GM23338 (cell line): ENCODE measurements at regions not wholly inside any gene's neighbourhood (a gene's known extent, or its start where the extent isn't known, plus 50 kb on each side); places are given as distances from the start of the nearest gene placed in this dataset.

Experiments
- ATAC-seq: fragments of 200-7000 bp; cut with Tn5 transposase; 3 replicates; pipeline ENCODE4 v1.9.1; 2020
- DNase-seq: peaks from one replicate; pipeline ENCODE4 v3.0.0-alpha.2; 2015; ENCODE audit warnings: low spot score
- H2AFZ ChIP-seq: fragments of 200-600 bp; sonication (generic); 2 replicates; pipeline ENCODE4 v1.8.0; 2016; ENCODE audit warnings: antibody characterized with exemption, mild to moderate bottlenecking, moderate library complexity
- H3F3A ChIP-seq: fragments of 200-600 bp; sonication (generic); replicated peaks from 2 replicates; pipeline ENCODE4 v1.8.0; 2017; ENCODE audit warnings: antibody characterized with exemption, mixed run types, low read depth
- H3K27ac ChIP-seq: fragments of 200-600 bp; sonication (generic); 2 replicates; pipeline ENCODE4 v1.6.1; 2016; ENCODE audit warnings: low read depth
- H3K27me3 ChIP-seq: fragments of 200-600 bp; sonication (generic); 2 replicates; pipeline ENCODE4 v1.8.0; 2016; ENCODE audit warnings: mild to moderate bottlenecking, mixed run types, moderate library complexity; ENCODE audit not compliant: insufficient read depth
- H3K36me3 ChIP-seq: fragments of 200-600 bp; sonication (generic); 2 replicates; pipeline ENCODE4 v1.8.0; 2016; ENCODE audit warnings: mild to moderate bottlenecking; ENCODE audit not compliant: insufficient read depth
- H3K4me1 ChIP-seq: fragments of 200-600 bp; sonication (generic); 2 replicates; pipeline ENCODE4 v1.8.0; 2016; ENCODE audit warnings: mild to moderate bottlenecking, moderate library complexity; ENCODE audit not compliant: insufficient read depth
- H3K4me2 ChIP-seq: fragments of 200-600 bp; sonication (generic); 2 replicates; pipeline ENCODE4 v1.7.1; 2017; ENCODE audit warnings: mixed run types
- H3K4me3 ChIP-seq: fragments of 200-600 bp; sonication (generic); 2 replicates; pipeline ENCODE4 v1.6.1; 2016; ENCODE audit warnings: mixed run types
- H3K79me2 ChIP-seq: fragments of 200-600 bp; sonication (generic); replicated peaks from 2 replicates; pipeline ENCODE4 v1.8.0; 2017; ENCODE audit warnings: mild to moderate bottlenecking; ENCODE audit not compliant: insufficient read depth
- H3K9me2 ChIP-seq: fragments of 200-600 bp; sonication (generic); 2 replicates; pipeline ENCODE4 v1.8.0; 2017; ENCODE audit not compliant: insufficient read depth
- H4K20me1 ChIP-seq: fragments of 200-600 bp; sonication (generic); replicated peaks from 2 replicates; pipeline ENCODE4 v1.8.0; 2017; ENCODE audit warnings: mild to moderate bottlenecking; ENCODE audit not compliant: insufficient read depth
- H3K27ac Mint-ChIP-seq: 2 replicates; pipeline ENCODE4 v1.8.0; 2020; ENCODE audit warnings: inconsistent platforms, mild to moderate bottlenecking, moderate library complexity, mixed read lengths
- H3K27me3 Mint-ChIP-seq: 3 replicates; pipeline ENCODE4 v1.8.0; 2022; ENCODE audit warnings: low read depth, mild to moderate bottlenecking, moderate library complexity, mixed read lengths, inconsistent platforms; ENCODE audit not compliant: insufficient read depth, poor library complexity
- H3K36me3 Mint-ChIP-seq: 3 replicates; pipeline ENCODE4 v1.8.0; 2021; ENCODE audit warnings: low read depth, mild to moderate bottlenecking, inconsistent platforms, moderate library complexity, mixed read lengths
- H3K4me1 Mint-ChIP-seq: 3 replicates; pipeline ENCODE4 v1.8.0; 2020; ENCODE audit warnings: mild to moderate bottlenecking, inconsistent platforms, mixed read lengths
- H3K4me3 Mint-ChIP-seq: 3 replicates; pipeline ENCODE4 v1.8.0; 2021; ENCODE audit warnings: moderate library complexity, mild to moderate bottlenecking, inconsistent platforms, mixed read lengths
- H3K9me3 Mint-ChIP-seq: 3 replicates; pipeline ENCODE4 v1.8.0; 2020; ENCODE audit warnings: moderate library complexity, mild to moderate bottlenecking, inconsistent platforms, mixed read lengths
- CREB1 ChIP-seq: fragments of 250-450 bp; sonication (Bioruptor Pico); IDR thresholded peaks from 2 replicates; pipeline ENCODE4 v1.5.0; 2020; ENCODE audit warnings: low read depth, mild to moderate bottlenecking, moderate library complexity
- EZH2 ChIP-seq: fragments of 200-600 bp; sonication (generic); IDR thresholded peaks from one replicate; pipeline ENCODE4 v1.8.0; 2017; ENCODE audit warnings: antibody characterized with exemption, mild to moderate bottlenecking, low read depth; ENCODE audit not compliant: unreplicated experiment
- EZH2phosphoT487 ChIP-seq: fragments of 200-600 bp; sonication (generic); IDR thresholded peaks from one replicate; pipeline ENCODE4 v1.8.1; 2018; ENCODE audit warnings: antibody characterized with exemption; ENCODE audit not compliant: unreplicated experiment
- JUNB ChIP-seq: IDR thresholded peaks from one replicate; pipeline ENCODE4 v1.6.1; 2016; ENCODE audit warnings: antibody characterized with exemption; ENCODE audit not compliant: unreplicated experiment
- NANOG ChIP-seq: IDR thresholded peaks from 2 replicates; pipeline ENCODE4 v1.6.1; 2016; ENCODE audit warnings: antibody characterized with exemption, borderline replicate concordance
- POLR2AphosphoS5 ChIP-seq: IDR thresholded peaks from 2 replicates; pipeline ENCODE4 v1.6.1; 2016; ENCODE audit warnings: antibody characterized with exemption, low read depth
- STAT1 ChIP-seq: IDR thresholded peaks from one replicate; pipeline ENCODE4 v1.6.1; 2016; ENCODE audit warnings: antibody characterized with exemption; ENCODE audit not compliant: unreplicated experiment
- ZNF114 ChIP-seq: fragments of 250-450 bp; sonication (Bioruptor Pico); IDR thresholded peaks from 2 replicates; pipeline ENCODE4 v1.5.0; 2020; ENCODE audit warnings: mild to moderate bottlenecking, moderate library complexity
- ZNF331 ChIP-seq: fragments of 250-450 bp; sonication (Bioruptor Pico); IDR thresholded peaks from 2 replicates; pipeline ENCODE4 v1.5.0; 2020; ENCODE audit warnings: low read depth, mild to moderate bottlenecking, moderate library complexity
- TF ChIP-seq, protein P1 (sequence below): fragments of 250-450 bp; sonication (Bioruptor Pico); IDR thresholded peaks from 2 replicates; pipeline ENCODE4 v1.5.0; 2020; ENCODE audit warnings: mild to moderate bottlenecking, moderate library complexity
- TF ChIP-seq, protein P2 (sequence below), 2 experiments: fragments of 200-600 bp in 1 of 2; sonication (generic) in 1 of 2; conservative IDR thresholded peaks; 2 replicates each; pipeline versions ENCODE4 v1.5.1 to v1.6.1; 2016 to 2017; ENCODE audit warnings: antibody characterized with exemption in 2 of 2, low read depth in 2 of 2, mild to moderate bottlenecking in 2 of 2, moderate library complexity in 1 of 2
- TF ChIP-seq, protein P3 (sequence below): IDR thresholded peaks from one replicate; pipeline ENCODE4 v1.6.1; 2018; ENCODE audit warnings: antibody characterized with exemption; ENCODE audit not compliant: unreplicated experiment
- TF ChIP-seq, protein P4 (sequence below): IDR thresholded peaks from 2 replicates; pipeline ENCODE4 v1.6.1; 2016; ENCODE audit warnings: antibody characterized with exemption

DNA sequence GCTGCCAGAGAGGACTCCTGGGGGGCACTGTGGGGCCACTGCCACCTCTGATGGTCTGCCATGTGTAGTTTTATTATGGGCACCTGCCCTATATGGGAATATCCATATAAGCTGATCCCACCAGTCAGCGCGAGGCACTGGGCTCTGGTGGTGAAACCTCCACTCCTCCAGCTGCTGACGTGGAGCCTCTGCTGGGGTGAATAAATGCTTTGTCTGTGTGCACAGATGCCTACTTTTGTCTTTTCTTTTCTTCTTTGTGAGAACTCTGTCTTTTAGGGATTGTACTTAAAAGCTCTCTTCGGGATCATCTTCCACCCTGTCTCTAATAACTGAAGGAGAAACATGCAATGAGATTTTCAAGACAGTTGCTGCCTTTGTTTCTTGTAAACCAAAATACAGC lies 68.9 kb upstream of the NCK2 start:
- TF ChIP-seq, protein P1, sequence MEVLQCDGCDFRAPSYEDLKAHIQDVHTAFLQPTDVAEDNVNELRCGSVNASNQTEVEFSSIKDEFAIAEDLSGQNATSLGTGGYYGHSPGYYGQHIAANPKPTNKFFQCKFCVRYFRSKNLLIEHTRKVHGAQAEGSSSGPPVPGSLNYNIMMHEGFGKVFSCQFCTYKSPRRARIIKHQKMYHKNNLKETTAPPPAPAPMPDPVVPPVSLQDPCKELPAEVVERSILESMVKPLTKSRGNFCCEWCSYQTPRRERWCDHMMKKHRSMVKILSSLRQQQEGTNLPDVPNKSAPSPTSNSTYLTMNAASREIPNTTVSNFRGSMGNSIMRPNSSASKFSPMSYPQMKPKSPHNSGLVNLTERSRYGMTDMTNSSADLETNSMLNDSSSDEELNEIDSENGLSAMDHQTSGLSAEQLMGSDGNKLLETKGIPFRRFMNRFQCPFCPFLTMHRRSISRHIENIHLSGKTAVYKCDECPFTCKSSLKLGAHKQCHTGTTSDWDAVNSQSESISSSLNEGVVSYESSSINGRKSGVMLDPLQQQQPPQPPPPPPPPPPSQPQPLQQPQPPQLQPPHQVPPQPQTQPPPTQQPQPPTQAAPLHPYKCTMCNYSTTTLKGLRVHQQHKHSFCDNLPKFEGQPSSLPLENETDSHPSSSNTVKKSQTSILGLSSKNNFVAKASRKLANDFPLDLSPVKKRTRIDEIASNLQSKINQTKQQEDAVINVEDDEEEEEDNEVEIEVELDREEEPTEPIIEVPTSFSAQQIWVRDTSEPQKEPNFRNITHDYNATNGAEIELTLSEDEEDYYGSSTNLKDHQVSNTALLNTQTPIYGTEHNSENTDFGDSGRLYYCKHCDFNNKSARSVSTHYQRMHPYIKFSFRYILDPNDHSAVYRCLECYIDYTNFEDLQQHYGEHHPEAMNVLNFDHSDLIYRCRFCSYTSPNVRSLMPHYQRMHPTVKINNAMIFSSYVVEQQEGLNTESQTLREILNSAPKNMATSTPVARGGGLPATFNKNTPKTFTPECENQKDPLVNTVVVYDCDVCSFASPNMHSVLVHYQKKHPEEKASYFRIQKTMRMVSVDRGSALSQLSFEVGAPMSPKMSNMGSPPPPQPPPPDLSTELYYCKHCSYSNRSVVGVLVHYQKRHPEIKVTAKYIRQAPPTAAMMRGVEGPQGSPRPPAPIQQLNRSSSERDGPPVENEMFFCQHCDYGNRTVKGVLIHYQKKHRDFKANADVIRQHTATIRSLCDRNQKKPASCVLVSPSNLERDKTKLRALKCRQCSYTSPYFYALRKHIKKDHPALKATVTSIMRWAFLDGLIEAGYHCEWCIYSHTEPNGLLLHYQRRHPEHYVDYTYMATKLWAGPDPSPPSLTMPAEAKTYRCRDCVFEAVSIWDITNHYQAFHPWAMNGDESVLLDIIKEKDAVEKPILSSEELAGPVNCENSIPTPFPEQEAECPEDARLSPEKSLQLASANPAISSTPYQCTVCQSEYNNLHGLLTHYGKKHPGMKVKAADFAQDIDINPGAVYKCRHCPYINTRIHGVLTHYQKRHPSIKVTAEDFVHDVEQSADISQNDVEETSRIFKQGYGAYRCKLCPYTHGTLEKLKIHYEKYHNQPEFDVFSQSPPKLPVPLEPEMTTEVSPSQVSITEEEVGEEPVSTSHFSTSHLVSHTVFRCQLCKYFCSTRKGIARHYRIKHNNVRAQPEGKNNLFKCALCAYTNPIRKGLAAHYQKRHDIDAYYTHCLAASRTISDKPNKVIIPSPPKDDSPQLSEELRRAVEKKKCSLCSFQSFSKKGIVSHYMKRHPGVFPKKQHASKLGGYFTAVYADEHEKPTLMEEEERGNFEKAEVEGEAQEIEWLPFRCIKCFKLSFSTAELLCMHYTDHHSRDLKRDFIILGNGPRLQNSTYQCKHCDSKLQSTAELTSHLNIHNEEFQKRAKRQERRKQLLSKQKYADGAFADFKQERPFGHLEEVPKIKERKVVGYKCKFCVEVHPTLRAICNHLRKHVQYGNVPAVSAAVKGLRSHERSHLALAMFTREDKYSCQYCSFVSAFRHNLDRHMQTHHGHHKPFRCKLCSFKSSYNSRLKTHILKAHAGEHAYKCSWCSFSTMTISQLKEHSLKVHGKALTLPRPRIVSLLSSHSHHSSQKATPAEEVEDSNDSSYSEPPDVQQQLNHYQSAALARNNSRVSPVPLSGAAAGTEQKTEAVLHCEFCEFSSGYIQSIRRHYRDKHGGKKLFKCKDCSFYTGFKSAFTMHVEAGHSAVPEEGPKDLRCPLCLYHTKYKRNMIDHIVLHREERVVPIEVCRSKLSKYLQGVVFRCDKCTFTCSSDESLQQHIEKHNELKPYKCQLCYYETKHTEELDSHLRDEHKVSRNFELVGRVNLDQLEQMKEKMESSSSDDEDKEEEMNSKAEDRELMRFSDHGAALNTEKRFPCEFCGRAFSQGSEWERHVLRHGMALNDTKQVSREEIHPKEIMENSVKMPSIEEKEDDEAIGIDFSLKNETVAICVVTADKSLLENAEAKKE (CRISPR knock-in tag) = no peak
- TF ChIP-seq ZNF114 (CRISPR knock-in tag) (no peak), POLR2AphosphoS5 (no peak), ZNF331 (no peak), EZH2 (no peak), EZH2phosphoT487 (no peak), NANOG (no peak), CREB1 (CRISPR knock-in tag) (no peak), JUNB (no peak), STAT1 (no peak)
- TF ChIP-seq, protein P2, sequence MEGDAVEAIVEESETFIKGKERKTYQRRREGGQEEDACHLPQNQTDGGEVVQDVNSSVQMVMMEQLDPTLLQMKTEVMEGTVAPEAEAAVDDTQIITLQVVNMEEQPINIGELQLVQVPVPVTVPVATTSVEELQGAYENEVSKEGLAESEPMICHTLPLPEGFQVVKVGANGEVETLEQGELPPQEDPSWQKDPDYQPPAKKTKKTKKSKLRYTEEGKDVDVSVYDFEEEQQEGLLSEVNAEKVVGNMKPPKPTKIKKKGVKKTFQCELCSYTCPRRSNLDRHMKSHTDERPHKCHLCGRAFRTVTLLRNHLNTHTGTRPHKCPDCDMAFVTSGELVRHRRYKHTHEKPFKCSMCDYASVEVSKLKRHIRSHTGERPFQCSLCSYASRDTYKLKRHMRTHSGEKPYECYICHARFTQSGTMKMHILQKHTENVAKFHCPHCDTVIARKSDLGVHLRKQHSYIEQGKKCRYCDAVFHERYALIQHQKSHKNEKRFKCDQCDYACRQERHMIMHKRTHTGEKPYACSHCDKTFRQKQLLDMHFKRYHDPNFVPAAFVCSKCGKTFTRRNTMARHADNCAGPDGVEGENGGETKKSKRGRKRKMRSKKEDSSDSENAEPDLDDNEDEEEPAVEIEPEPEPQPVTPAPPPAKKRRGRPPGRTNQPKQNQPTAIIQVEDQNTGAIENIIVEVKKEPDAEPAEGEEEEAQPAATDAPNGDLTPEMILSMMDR (conservative IDR thresholded peaks at IDR 0.05; ENCODE audit: low read depth in 2 of 2) = no peak
- TF ChIP-seq, protein P3, sequence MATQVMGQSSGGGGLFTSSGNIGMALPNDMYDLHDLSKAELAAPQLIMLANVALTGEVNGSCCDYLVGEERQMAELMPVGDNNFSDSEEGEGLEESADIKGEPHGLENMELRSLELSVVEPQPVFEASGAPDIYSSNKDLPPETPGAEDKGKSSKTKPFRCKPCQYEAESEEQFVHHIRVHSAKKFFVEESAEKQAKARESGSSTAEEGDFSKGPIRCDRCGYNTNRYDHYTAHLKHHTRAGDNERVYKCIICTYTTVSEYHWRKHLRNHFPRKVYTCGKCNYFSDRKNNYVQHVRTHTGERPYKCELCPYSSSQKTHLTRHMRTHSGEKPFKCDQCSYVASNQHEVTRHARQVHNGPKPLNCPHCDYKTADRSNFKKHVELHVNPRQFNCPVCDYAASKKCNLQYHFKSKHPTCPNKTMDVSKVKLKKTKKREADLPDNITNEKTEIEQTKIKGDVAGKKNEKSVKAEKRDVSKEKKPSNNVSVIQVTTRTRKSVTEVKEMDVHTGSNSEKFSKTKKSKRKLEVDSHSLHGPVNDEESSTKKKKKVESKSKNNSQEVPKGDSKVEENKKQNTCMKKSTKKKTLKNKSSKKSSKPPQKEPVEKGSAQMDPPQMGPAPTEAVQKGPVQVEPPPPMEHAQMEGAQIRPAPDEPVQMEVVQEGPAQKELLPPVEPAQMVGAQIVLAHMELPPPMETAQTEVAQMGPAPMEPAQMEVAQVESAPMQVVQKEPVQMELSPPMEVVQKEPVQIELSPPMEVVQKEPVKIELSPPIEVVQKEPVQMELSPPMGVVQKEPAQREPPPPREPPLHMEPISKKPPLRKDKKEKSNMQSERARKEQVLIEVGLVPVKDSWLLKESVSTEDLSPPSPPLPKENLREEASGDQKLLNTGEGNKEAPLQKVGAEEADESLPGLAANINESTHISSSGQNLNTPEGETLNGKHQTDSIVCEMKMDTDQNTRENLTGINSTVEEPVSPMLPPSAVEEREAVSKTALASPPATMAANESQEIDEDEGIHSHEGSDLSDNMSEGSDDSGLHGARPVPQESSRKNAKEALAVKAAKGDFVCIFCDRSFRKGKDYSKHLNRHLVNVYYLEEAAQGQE = no peak
- TF ChIP-seq, protein P4, sequence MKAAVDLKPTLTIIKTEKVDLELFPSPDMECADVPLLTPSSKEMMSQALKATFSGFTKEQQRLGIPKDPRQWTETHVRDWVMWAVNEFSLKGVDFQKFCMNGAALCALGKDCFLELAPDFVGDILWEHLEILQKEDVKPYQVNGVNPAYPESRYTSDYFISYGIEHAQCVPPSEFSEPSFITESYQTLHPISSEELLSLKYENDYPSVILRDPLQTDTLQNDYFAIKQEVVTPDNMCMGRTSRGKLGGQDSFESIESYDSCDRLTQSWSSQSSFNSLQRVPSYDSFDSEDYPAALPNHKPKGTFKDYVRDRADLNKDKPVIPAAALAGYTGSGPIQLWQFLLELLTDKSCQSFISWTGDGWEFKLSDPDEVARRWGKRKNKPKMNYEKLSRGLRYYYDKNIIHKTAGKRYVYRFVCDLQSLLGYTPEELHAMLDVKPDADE = no peak
- ATAC-seq (no peak), DNase-seq (no peak)
- Histone ChIP-seq H3K4me1 (no peaks in the 10 kb centered on the region), H3K4me3 (no peak overlapping the region), H4K20me1 (no peaks in the 10 kb centered on the region), H3K27me3 (no peaks in the 10 kb centered on the region), H3F3A (no peaks in the 10 kb centered on the region), H3K36me3 (no peaks in the 10 kb centered on the region), H3K27ac (no peak overlapping the region), H2AFZ (no peak overlapping the region), H3K4me2 (no peak overlapping the region), H3K9me2 (no peaks in the 10 kb centered on the region), H3K79me2 (no peaks in the 10 kb centered on the region)
- Mint-ChIP-seq H3K4me1 (peaks cover 5% of the 10 kb centered on the region; the same call in 2 of the 3 replicates), H3K27me3 (peaks cover 2% of the 10 kb centered on the region), H3K27ac (no peak overlapping the region), H3K36me3 (no peaks in the 10 kb centered on the region), H3K9me3 (no peaks in the 10 kb centered on the region), H3K4me3 (no peak overlapping the region)
